ENCODE measurements at regions not wholly inside any gene's neighbourhood (a gene's known extent, or its start where the extent isn't known, plus 50 kb on each side); places are given as distances from the start of the nearest gene placed in this dataset.

DNA sequence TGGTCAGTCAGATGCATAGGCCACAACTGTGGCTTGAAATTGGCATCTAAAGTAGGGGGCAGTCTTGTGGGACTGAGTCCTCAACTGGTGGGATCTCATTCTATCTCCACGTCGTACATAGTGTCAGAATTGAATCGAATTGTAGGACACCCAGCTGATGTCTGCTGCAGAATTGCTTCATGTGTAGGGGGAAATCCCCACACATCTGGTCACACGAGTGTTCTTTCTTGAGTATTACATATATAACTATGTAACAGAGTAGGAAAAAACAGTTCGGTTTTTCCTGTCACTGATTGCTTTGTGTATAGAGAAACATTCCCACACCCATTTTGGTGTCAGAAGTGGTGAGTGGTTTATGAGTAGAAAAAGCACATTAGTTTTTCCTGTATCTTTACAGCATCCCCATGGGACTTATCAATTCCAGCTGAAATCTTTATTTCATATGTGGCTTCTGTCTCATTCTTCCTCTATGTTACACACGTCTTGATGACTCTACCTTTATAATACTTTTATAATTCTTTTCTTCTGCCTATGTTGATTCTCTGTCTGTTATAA is 79.4 kb upstream of the PCGF5 start:
- BruUV-seq (replicated peaks) = no TSS peak
- no peaks in the 10 kb centered on the region for H3K9me3 ChIP-seq (ENCODE audit: control insufficient read depth, insufficient read depth, low read depth, low read length)
- peaks cover 3% of the 10 kb centered on the region; the same call in 1 of the 2 replicates for H3K27me3 ChIP-seq (ENCODE audit: control insufficient read depth, insufficient read depth, low read length)
- POLR2A ChIA-PET = no interaction called here
- no peak for DNase-seq (ENCODE audit: low read depth, low spot score)
- no peaks in the 10 kb centered on the region for H3K4me1 ChIP-seq (ENCODE audit: control insufficient read depth, insufficient read depth, low read length)
- H3K27ac ChIP-seq (ENCODE audit: low read length) = no peak overlapping the region
- CTCF ChIA-PET = no interaction called here
- no peaks in the 10 kb centered on the region for H3K36me3 ChIP-seq (ENCODE audit: control insufficient read depth, insufficient read depth, low read length)
- TF ChIP-seq SIN3A (IDR thresholded peaks at IDR 0.05; ENCODE audit: borderline replicate concordance, insufficient read depth, low read depth, low read length) (no peak), TCF7L2 (IDR thresholded peaks at IDR 0.05; ENCODE audit: low read depth, low read length) (no peak), REST (IDR thresholded peaks at IDR 0.05; ENCODE audit: insufficient read depth in 1 of 2, low read depth in 2 of 2, low read length in 1 of 2) (no peak), POLR2AphosphoS5 (IDR thresholded peaks at IDR 0.05; ENCODE audit: low read depth, low read length) (no peak)
- TF ChIP-seq, protein P1, sequence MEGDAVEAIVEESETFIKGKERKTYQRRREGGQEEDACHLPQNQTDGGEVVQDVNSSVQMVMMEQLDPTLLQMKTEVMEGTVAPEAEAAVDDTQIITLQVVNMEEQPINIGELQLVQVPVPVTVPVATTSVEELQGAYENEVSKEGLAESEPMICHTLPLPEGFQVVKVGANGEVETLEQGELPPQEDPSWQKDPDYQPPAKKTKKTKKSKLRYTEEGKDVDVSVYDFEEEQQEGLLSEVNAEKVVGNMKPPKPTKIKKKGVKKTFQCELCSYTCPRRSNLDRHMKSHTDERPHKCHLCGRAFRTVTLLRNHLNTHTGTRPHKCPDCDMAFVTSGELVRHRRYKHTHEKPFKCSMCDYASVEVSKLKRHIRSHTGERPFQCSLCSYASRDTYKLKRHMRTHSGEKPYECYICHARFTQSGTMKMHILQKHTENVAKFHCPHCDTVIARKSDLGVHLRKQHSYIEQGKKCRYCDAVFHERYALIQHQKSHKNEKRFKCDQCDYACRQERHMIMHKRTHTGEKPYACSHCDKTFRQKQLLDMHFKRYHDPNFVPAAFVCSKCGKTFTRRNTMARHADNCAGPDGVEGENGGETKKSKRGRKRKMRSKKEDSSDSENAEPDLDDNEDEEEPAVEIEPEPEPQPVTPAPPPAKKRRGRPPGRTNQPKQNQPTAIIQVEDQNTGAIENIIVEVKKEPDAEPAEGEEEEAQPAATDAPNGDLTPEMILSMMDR (IDR thresholded peaks at IDR 0.05) = no peak
- in situ Hi-C loops (cut with HindIII; ENCODE audit: low pct_unique_long_range_greater_than_20kb, low sequenced_read_pairs) = no loop called here
- intact Hi-C loops (cut with micrococcal nuclease; ENCODE audit: unreplicated experiment) = no loop called here
- no peak for ATAC-seq
- no peak overlapping the region for H3K4me3 ChIP-seq (ENCODE audit: low read depth in 2 of 2, low read length in 2 of 2)

GRCh38 chr10:91144961-91145360 is 75.5 kb upstream of the PCGF5 start:
- Histone ChIP-seq H3K27ac (ENCODE audit: low read length) (no peak overlapping the region), H3K9me3 (ENCODE audit: control insufficient read depth, insufficient read depth, low read depth, low read length) (no peaks in the 10 kb centered on the region), H3K4me1 (ENCODE audit: control insufficient read depth, insufficient read depth, low read length) (no peaks in the 10 kb centered on the region), H3K27me3 (ENCODE audit: control insufficient read depth, insufficient read depth, low read length) (no peaks in the 10 kb centered on the region), H3K36me3 (ENCODE audit: control insufficient read depth, insufficient read depth, low read length) (no peaks in the 10 kb centered on the region), H3K4me3 (ENCODE audit: low read depth in 2 of 2, low read length in 2 of 2) (no peak overlapping the region)
- POLR2A ChIA-PET = no interaction called here
- in situ Hi-C loops (cut with HindIII; ENCODE audit: low pct_unique_long_range_greater_than_20kb, low sequenced_read_pairs) (no loop called here), intact Hi-C loops (cut with micrococcal nuclease; ENCODE audit: unreplicated experiment) (no loop called here)
- TF ChIP-seq SIN3A (IDR thresholded peaks at IDR 0.05; ENCODE audit: borderline replicate concordance, insufficient read depth, low read depth, low read length) (no peak), REST (IDR thresholded peaks at IDR 0.05; ENCODE audit: insufficient read depth in 1 of 2, low read depth in 2 of 2, low read length in 1 of 2) (no peak), POLR2AphosphoS5 (IDR thresholded peaks at IDR 0.05; ENCODE audit: low read depth, low read length) (no peak), TCF7L2 (IDR thresholded peaks at IDR 0.05; ENCODE audit: low read depth, low read length) (no peak)
- TF ChIP-seq, protein P1 (IDR thresholded peaks at IDR 0.05) = no peak
- no peak for ATAC-seq
- no peak for DNase-seq (ENCODE audit: low read depth, low spot score)
- no TSS peak for BruUV-seq (replicated peaks)
- CTCF ChIA-PET = no interaction called here
